Natural killer cell (primary cell): ENCODE measurements at regions not wholly inside any gene's neighbourhood (a gene's known extent, or its start where the extent isn't known, plus 50 kb on each side); places are given as distances from the start of the nearest gene placed in this dataset.

ENCODE experiments used
- ATAC-seq, 3 donors: fragments of 150-1000 bp in 2 of 3; fragments of 200-7000 bp in 1 of 3; cut with Tn5 transposase; 1 replicate in 1 of 3; 2 replicates in 2 of 3; pipeline ENCODE4 v1.10.0; 2021; ENCODE audit warnings: mild to moderate bottlenecking in 2 of 3, moderate library complexity in 2 of 3
- DNase-seq, 2 donors: peaks; one replicate each; pipeline versions ENCODE4 v3.0.0 to v3.0.0-alpha.2; 2013 to 2021; ENCODE audit warnings: mixed read lengths in 1 of 2
- H3K27ac ChIP-seq: one replicate; pipeline ENCODE4 v1.5.1; 2013; ENCODE audit warnings: mild to moderate bottlenecking, low read length
- H3K27me3 ChIP-seq: one replicate; pipeline ENCODE4 v1.6.1; 2013; ENCODE audit warnings: low read length; ENCODE audit not compliant: control insufficient read depth, insufficient read depth
- H3K36me3 ChIP-seq: one replicate; pipeline ENCODE4 v1.6.1; 2013; ENCODE audit warnings: low read length; ENCODE audit not compliant: control insufficient read depth, insufficient read depth
- H3K4me1 ChIP-seq: one replicate; pipeline ENCODE4 v1.6.1; 2013; ENCODE audit warnings: low read length; ENCODE audit not compliant: control insufficient read depth, insufficient read depth
- H3K4me3 ChIP-seq: one replicate; pipeline ENCODE4 v1.5.1; 2013; ENCODE audit warnings: low read length
- H3K9me3 ChIP-seq: one replicate; pipeline ENCODE4 v1.6.1; 2013; ENCODE audit warnings: low read length; ENCODE audit not compliant: control insufficient read depth, insufficient read depth
- H3K27ac Mint-ChIP-seq, 2 donors: one replicate each; pipeline ENCODE4 v1.8.0; 2022; ENCODE audit warnings: mild to moderate bottlenecking in 2 of 2, mixed read lengths in 2 of 2, moderate library complexity in 1 of 2
- H3K27me3 Mint-ChIP-seq, 2 donors: one replicate each; pipeline ENCODE4 v1.8.0; 2022; ENCODE audit warnings: low read depth in 2 of 2, mixed read lengths in 2 of 2
- H3K36me3 Mint-ChIP-seq: one replicate; pipeline ENCODE4 v1.8.0; 2022; ENCODE audit warnings: mixed read lengths
- H3K4me1 Mint-ChIP-seq, 2 donors: one replicate each; pipeline ENCODE4 v1.8.0; 2022; ENCODE audit warnings: mixed read lengths in 2 of 2
- H3K4me3 Mint-ChIP-seq: one replicate; pipeline ENCODE4 v1.8.0; 2022; ENCODE audit warnings: mild to moderate bottlenecking, moderate library complexity, mixed read lengths
- H3K9me3 Mint-ChIP-seq, 2 donors: one replicate each; pipeline ENCODE4 v1.8.0; 2022; ENCODE audit warnings: mixed read lengths in 2 of 2
- WGBS: methylation state at CpG from one replicate; pipeline ENCODE4 v1.1.7; 2013; ENCODE audit warnings: missing lambda C conversion rate; ENCODE audit not compliant: insufficient coverage; 5-methylcytosine and 5-hydroxymethylcytosine counted together
- intact Hi-C: fragments of 100-400 bp; cut with micrococcal nuclease; formaldehyde crosslinking; loops from one replicate; pipeline ENCODE4 v1.14.2; 2022
- TF ChIP-seq, protein P1 (sequence below): fragments of 200-600 bp; IDR thresholded peaks from one replicate; pipeline ENCODE4 v1.8.0; 2022; ENCODE audit warnings: antibody characterized with exemption

DNA sequence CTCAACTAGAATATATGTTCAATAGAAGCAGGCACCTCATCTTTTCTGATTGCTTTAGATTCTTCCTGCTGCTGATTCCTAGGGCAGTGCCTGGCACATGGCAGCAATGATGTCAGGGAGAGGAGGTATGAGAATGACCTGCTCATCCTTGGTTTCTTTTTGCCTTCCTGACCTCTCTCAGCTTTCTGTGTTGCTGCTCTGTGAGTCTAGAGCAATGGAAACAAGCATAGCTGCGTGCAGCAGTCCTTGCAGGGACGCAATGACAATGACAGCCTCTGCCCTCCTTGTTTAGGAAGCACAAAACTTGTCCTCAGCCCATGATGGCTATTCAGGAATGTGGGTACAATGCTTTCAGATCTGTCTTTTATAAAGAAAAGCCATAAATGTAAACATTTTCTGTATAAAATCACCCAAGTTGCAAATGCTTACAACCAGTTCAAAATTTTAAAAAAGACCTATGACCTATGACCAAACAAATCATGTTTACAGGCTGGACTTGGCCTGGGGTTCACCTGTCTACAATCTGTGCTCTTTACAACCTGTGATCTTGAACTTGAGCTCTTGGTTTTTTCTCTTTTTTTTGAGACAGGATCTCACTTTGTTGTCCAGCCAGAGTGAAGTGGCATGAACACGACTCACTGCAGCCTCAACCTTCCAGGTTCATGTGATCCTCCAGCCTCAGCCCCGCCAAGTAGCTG lies 549.4 kb upstream of the ATP2B1 start:
- peaks cover 9% of the 10 kb centered on the region for H3K4me1 ChIP-seq
- Mint-ChIP-seq H3K27me3 (peaks cover 0 to 2% of the 10 kb centered on the region in 2 donors), H3K4me3 (no peak overlapping the region), H3K4me1 (peaks cover 12 to 14% of the 10 kb centered on the region in 2 donors), H3K27ac (no peak overlapping the region), H3K9me3 (no peaks in the 10 kb centered on the region), H3K36me3 (no peaks in the 10 kb centered on the region)
- no peak overlapping the region for H3K27ac ChIP-seq
- TF ChIP-seq, protein P1, sequence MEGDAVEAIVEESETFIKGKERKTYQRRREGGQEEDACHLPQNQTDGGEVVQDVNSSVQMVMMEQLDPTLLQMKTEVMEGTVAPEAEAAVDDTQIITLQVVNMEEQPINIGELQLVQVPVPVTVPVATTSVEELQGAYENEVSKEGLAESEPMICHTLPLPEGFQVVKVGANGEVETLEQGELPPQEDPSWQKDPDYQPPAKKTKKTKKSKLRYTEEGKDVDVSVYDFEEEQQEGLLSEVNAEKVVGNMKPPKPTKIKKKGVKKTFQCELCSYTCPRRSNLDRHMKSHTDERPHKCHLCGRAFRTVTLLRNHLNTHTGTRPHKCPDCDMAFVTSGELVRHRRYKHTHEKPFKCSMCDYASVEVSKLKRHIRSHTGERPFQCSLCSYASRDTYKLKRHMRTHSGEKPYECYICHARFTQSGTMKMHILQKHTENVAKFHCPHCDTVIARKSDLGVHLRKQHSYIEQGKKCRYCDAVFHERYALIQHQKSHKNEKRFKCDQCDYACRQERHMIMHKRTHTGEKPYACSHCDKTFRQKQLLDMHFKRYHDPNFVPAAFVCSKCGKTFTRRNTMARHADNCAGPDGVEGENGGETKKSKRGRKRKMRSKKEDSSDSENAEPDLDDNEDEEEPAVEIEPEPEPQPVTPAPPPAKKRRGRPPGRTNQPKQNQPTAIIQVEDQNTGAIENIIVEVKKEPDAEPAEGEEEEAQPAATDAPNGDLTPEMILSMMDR, result no peak
- no peaks in the 10 kb centered on the region for H3K9me3 ChIP-seq
- H3K27me3 ChIP-seq, result no peaks in the 10 kb centered on the region
- DNase-seq (no peak), ATAC-seq (no peak)
- 94% methylated on average over 4 of the region's 4 CpGs for WGBS
- H3K4me3 ChIP-seq, result no peak overlapping the region
- intact Hi-C loops, result no loop called here
- H3K36me3 ChIP-seq, result no peaks in the 10 kb centered on the region

DNA sequence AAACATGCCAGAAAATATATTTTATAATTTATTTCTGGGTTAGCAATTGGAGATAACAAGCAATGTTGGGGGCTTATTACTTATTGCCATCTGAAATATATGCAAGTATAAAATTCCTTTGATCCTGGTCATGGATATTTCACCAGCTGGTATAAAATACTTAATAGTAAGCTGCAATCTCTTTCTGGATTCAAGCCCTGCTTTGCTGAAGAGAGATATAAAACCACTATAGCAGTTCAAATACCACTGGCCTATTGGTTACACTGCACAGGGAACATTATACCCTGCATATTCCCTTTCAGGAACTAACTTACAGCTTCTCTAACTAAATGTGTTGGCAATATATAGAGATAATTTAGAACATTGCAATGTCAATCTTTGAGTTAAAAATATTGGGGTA lies 546.2 kb upstream of the ATP2B1 start:
- Mint-ChIP-seq H3K27ac (no peak overlapping the region), H3K9me3 (no peaks in the 10 kb centered on the region), H3K27me3 (no peaks in the 10 kb centered on the region), H3K4me1 (peaks cover 12 to 24% of the 10 kb centered on the region in 2 donors), H3K36me3 (no peaks in the 10 kb centered on the region), H3K4me3 (no peak overlapping the region)
- ATAC-seq, result no peak
- Histone ChIP-seq H3K4me1 (peaks cover 12% of the 10 kb centered on the region), H3K9me3 (no peaks in the 10 kb centered on the region), H3K27me3 (no peaks in the 10 kb centered on the region), H3K27ac (no peak overlapping the region), H3K36me3 (no peaks in the 10 kb centered on the region), H3K4me3 (no peak overlapping the region)
- DNase-seq, result no peak
- TF ChIP-seq, protein P1, result no peak
- intact Hi-C loops, result no loop called here

DNA sequence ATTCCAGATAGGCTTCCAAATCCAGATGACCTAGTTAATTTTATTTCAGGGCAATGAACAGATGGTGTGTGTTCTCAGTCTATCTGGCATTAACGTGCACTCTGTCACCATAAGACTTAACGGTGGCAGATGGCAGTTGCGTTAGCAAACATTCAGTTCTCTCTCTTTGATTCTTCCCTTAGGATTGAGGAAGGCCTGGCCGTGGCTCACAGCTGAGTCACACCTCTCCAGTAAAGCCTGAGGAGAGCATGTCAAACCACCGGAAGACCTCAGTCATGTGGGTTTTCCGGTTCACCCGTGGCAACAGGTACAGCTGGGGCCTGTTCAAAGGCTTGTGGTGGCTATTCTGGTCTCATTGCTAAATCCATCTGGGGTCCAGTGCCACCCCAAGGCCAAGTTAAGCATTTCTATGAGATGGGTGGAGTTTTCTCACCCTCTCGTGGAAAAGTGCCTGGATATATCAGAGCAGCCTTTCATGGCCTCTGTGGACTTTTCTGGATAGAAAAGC lies 545.1 kb upstream of the ATP2B1 start:
- H3K4me3 ChIP-seq, result no peak overlapping the region
- intact Hi-C loops, result no loop called here
- 4% methylated on average over 8 of the region's 8 CpGs for WGBS

More for the DNA sequence above, 545.1 kb upstream of the ATP2B1 start:
- no peaks in the 10 kb centered on the region for H3K27me3 Mint-ChIP-seq
- TF ChIP-seq, protein P1, result no peak
- H3K4me1 ChIP-seq, result peaks cover 12% of the 10 kb centered on the region
- H3K9me3 Mint-ChIP-seq, result no peaks in the 10 kb centered on the region
- peak; percentile 82 to 92 (median 82) for ATAC-seq
- H3K4me1 Mint-ChIP-seq, result peaks cover 12 to 24% of the 10 kb centered on the region in 2 donors
- no peaks in the 10 kb centered on the region for H3K36me3 ChIP-seq
- no peaks in the 10 kb centered on the region for H3K27me3 ChIP-seq
- no peaks in the 10 kb centered on the region for H3K36me3 Mint-ChIP-seq
- H3K27ac ChIP-seq, result peak overlapping the region; percentile 4
- no peak overlapping the region for H3K27ac Mint-ChIP-seq
- DNase-seq, result peak; percentile 22 to 57
- H3K9me3 ChIP-seq, result no peaks in the 10 kb centered on the region
- H3K4me3 Mint-ChIP-seq, result no peak overlapping the region
